IMR-90 (cell line): ENCODE measurements at regions not wholly inside any gene's neighbourhood (a gene's known extent, or its start where the extent isn't known, plus 50 kb on each side); places are given as distances from the start of the nearest gene placed in this dataset.

Experiments
- ATAC-seq: fragments of 200-7000 bp; cut with Tn5 transposase; 2 replicates; pipeline ENCODE4 v1.9.1; 2020; ENCODE audit warnings: low read depth, mild to moderate bottlenecking, moderate library complexity
- BruUV-seq: library from RNA; stranded (reverse); fragments of 400-500 nt; replicated peaks from 2 replicates; lab custom pipeline; 2021; lab: Mats Ljungman, UMichigan
- CTCF ChIA-PET: fragments of 300-600 bp; formaldehyde crosslinking; extraction: SDS; loops from one replicate; lab custom pipeline; 2021; ENCODE audit warnings: antibody characterized with exemption; lab: Yijun Ruan, JAX
- POLR2A ChIA-PET: fragments of 300-600 bp; sonication (Branson Sonifier 250); formaldehyde crosslinking; loops from one replicate; lab custom pipeline; 2022; ENCODE audit warnings: antibody characterized with exemption; ENCODE audit not compliant: unreplicated experiment; lab: Charles Lee
- DNase-seq: peaks from one replicate; pipeline ENCODE4 v3.0.0; 2013
- H2AFZ ChIP-seq: replicated peaks from 2 replicates; pipeline ENCODE3; 2013; ENCODE audit warnings: low read length, mild to moderate bottlenecking; ENCODE audit not compliant: poor library complexity
- H2AK5ac ChIP-seq: 2 replicates; pipeline ENCODE4 v1.6.1; 2013; ENCODE audit warnings: low read depth, low read length, inconsistent platforms
- H2AK9ac ChIP-seq: replicated peaks from 2 replicates; pipeline ENCODE3; 2013; ENCODE audit warnings: mild to moderate bottlenecking, low read depth, low read length, moderate library complexity; ENCODE audit not compliant: poor library complexity
- H2BK120ac ChIP-seq: 2 replicates; pipeline ENCODE4 v1.6.1; 2013; ENCODE audit warnings: low read depth, low read length, inconsistent platforms
- H2BK15ac ChIP-seq: 3 replicates; pipeline ENCODE4 v1.6.1; 2013; ENCODE audit warnings: low read depth, low read length, inconsistent platforms
- H2BK20ac ChIP-seq: 2 replicates; pipeline ENCODE4 v1.6.1; 2013; ENCODE audit warnings: low read depth, mild to moderate bottlenecking, inconsistent platforms, low read length, moderate library complexity
- H2BK5ac ChIP-seq: 2 replicates; pipeline ENCODE4 v1.6.1; 2013; ENCODE audit warnings: mild to moderate bottlenecking, low read depth, low read length, inconsistent platforms; ENCODE audit not compliant: poor library complexity, severe bottlenecking
- H3K14ac ChIP-seq: replicated peaks from 2 replicates; pipeline ENCODE4 v1.6.1; 2013; ENCODE audit warnings: low read depth, low read length, inconsistent platforms
- H3K18ac ChIP-seq: 2 replicates; pipeline ENCODE4 v1.6.1; 2013; ENCODE audit warnings: low read depth, low read length, control low read depth
- H3K23ac ChIP-seq: 2 replicates; pipeline ENCODE4 v1.6.1; 2013; ENCODE audit warnings: low read depth, low read length, inconsistent platforms
- H3K27ac ChIP-seq: 2 replicates; pipeline ENCODE4 v1.5.1; 2013; ENCODE audit warnings: mild to moderate bottlenecking, control low read depth, low read length; ENCODE audit not compliant: insufficient read depth
- H3K27me3 ChIP-seq: 2 replicates; pipeline ENCODE4 v1.6.1; 2013; ENCODE audit warnings: low read length; ENCODE audit not compliant: control insufficient read depth, insufficient read depth
- H3K36me3 ChIP-seq: 2 replicates; pipeline ENCODE4 v1.6.1; 2013; ENCODE audit warnings: low read length, mixed read lengths; ENCODE audit not compliant: control insufficient read depth, insufficient read depth
- H3K4ac ChIP-seq: 2 replicates; pipeline ENCODE4 v1.6.1; 2013; ENCODE audit warnings: low read depth, low read length, inconsistent platforms
- H3K4me1 ChIP-seq: 2 replicates; pipeline ENCODE4 v1.6.1; 2013; ENCODE audit warnings: low read length, mixed read lengths; ENCODE audit not compliant: control insufficient read depth, insufficient read depth
- H3K4me2 ChIP-seq: 2 replicates; pipeline ENCODE4 v1.6.1; 2013; ENCODE audit warnings: low read depth, mild to moderate bottlenecking, control low read depth, low read length, moderate library complexity
- H3K4me3 ChIP-seq: 2 replicates; pipeline ENCODE4 v1.5.1; 2013; ENCODE audit warnings: low read depth, mild to moderate bottlenecking, control low read depth, low read length, moderate library complexity; ENCODE audit not compliant: insufficient read depth
- H3K56ac ChIP-seq: 2 replicates; pipeline ENCODE4 v1.6.1; 2013; ENCODE audit warnings: low read length, inconsistent platforms; ENCODE audit not compliant: insufficient read depth; ENCODE audit errors: extremely low read depth
- H3K79me1 ChIP-seq, 2 experiments: 2 replicates each; pipeline ENCODE4 v1.6.1; 2013; ENCODE audit warnings: low read length in 2 of 2, inconsistent platforms in 1 of 2, low read depth in 1 of 2
- H3K9ac ChIP-seq: 2 replicates; pipeline ENCODE4 v1.6.1; 2013; ENCODE audit warnings: low read depth, low read length, control low read depth
- H3K9me1 ChIP-seq: 2 replicates; pipeline ENCODE4 v1.6.1; 2013; ENCODE audit warnings: low read length, inconsistent platforms; ENCODE audit not compliant: insufficient read depth
- H3K9me3 ChIP-seq: 2 replicates; pipeline ENCODE4 v1.6.1; 2013; ENCODE audit warnings: low read length; ENCODE audit not compliant: control insufficient read depth, insufficient read depth
- H4K20me1 ChIP-seq: 2 replicates; pipeline ENCODE4 v1.6.1; 2013; ENCODE audit warnings: low read length, inconsistent platforms; ENCODE audit not compliant: insufficient read depth
- H4K5ac ChIP-seq: 2 replicates; pipeline ENCODE4 v1.6.1; 2013; ENCODE audit warnings: mild to moderate bottlenecking, low read depth, low read length, control low read depth
- H4K8ac ChIP-seq, 2 experiments: 2 replicates each; pipeline ENCODE4 v1.6.1; 2013; ENCODE audit warnings: low read depth in 2 of 2, low read length in 2 of 2, control low read depth in 1 of 2, inconsistent platforms in 1 of 2
- H4K91ac ChIP-seq: 2 replicates; pipeline ENCODE4 v1.6.1; 2013; ENCODE audit warnings: low read depth, low read length, inconsistent platforms; ENCODE audit not compliant: insufficient read depth
- CEBPB ChIP-seq: IDR thresholded peaks from 2 replicates; pipeline ENCODE4 v1.6.1; 2012; ENCODE audit warnings: low read depth, low read length, improper control_type of control experiment
- CTCF ChIP-seq: conservative IDR thresholded peaks from 2 replicates; pipeline ENCODE4 v1.5.1; 2012; ENCODE audit warnings: mild to moderate bottlenecking, low read depth, low read length, improper control_type of control experiment
- FOS ChIP-seq: fragments of 150-350 bp; IDR thresholded peaks from 2 replicates; pipeline ENCODE4 v1.6.1; 2016; ENCODE audit warnings: low read depth, low read length
- MAFK ChIP-seq: IDR thresholded peaks from 2 replicates; pipeline ENCODE4 v1.6.1; 2012; ENCODE audit warnings: low read depth, low read length, improper control_type of control experiment
- MAZ ChIP-seq: IDR thresholded peaks from 2 replicates; pipeline ENCODE4 v1.6.1; 2012; ENCODE audit warnings: low read depth, mild to moderate bottlenecking, low read length, improper control_type of control experiment, moderate library complexity, borderline replicate concordance
- MXI1 ChIP-seq: IDR thresholded peaks from 2 replicates; pipeline ENCODE4 v1.6.1; 2012; ENCODE audit warnings: low read depth, mild to moderate bottlenecking, low read length, moderate library complexity, borderline replicate concordance
- RAD21 ChIP-seq: IDR thresholded peaks from 2 replicates; pipeline ENCODE4 v1.6.1; 2012; ENCODE audit warnings: low read length, improper control_type of control experiment
- WGBS, 2 experiments: methylation state at CpG; one replicate each; pipeline versions ENCODE4 v1.1.5 to v1.1.7; 2013; ENCODE audit warnings: missing lambda C conversion rate in 2 of 2; ENCODE audit not compliant: insufficient read length in 1 of 2; ENCODE audit errors: extremely low coverage in 2 of 2; 5-methylcytosine and 5-hydroxymethylcytosine counted together
- dilution Hi-C: fragments of 300-500 bp; cut with HindIII; formaldehyde crosslinking; loops from one replicate; pipeline ENCODE4 v1.14.3; 2018; ENCODE audit warnings: low sequenced_read_pairs; ENCODE audit not compliant: unreplicated experiment
- in situ Hi-C: fragments of 300-500 bp; cut with MboI; formaldehyde crosslinking; loops from 3 replicates; pipeline ENCODE4 v1.14.3; 2019; ENCODE audit warnings: low sequenced_read_pairs, inconsistent platforms, mixed read lengths
- intact Hi-C: fragments of 100-400 bp; cut with micrococcal nuclease; formaldehyde crosslinking; loops from 2 replicates; pipeline ENCODE4 v1.10.0; 2022
- TF ChIP-seq, protein P1 (sequence below): fragments of 150-350 bp; IDR thresholded peaks from 2 replicates; pipeline ENCODE4 v1.6.1; 2016; ENCODE audit warnings: low read depth, mild to moderate bottlenecking, low read length, moderate library complexity, borderline replicate concordance

GRCh38 chr22:22111267-22111751 lies 128.7 kb upstream of the TOP3B start:
- H3K27ac ChIP-seq: peak overlapping the region; percentile 50
- intact Hi-C loops: no loop called here

More at GRCh38 chr22:22111267-22111751, 128.7 kb upstream of the TOP3B start:
- peak overlapping the region; percentile 44 for H3K56ac ChIP-seq
- peaks cover 8% of the 10 kb centered on the region; the same call in 1 of the 2 replicates for H3K9me1 ChIP-seq
- ATAC-seq: peak; percentile 88
- H2BK120ac ChIP-seq: peak overlapping the region; percentile 90
- 0 out of 2 replicates have a peak overlapping the region, but pooled peaks have one; percentile 24 for H3K14ac ChIP-seq
- H3K4me1 ChIP-seq: peaks cover 16% of the 10 kb centered on the region
- H4K5ac ChIP-seq: peak overlapping the region; percentile 13; the same call in 1 of the 2 replicates
- no peaks in the 10 kb centered on the region for H4K20me1 ChIP-seq
- 0 out of 2 replicates have a peak overlapping the region, but pooled peaks have one; percentile 26 for H3K23ac ChIP-seq
- CTCF ChIA-PET: interaction anchor here (0.9 to 2.0 kb wide), 10 partner anchors 11 to 110 kb away, joined by 3 to 12 read pairs (median 3); no protein-coding TSS in a partner anchor
- DNase-seq: peak; percentile 95
- POLR2A ChIA-PET: no interaction called here
- H3K18ac ChIP-seq: peak overlapping the region; percentile 34; the same call in 1 of the 2 replicates
- peak overlapping the region; percentile 60; the same call in 1 of the 2 replicates for H2BK20ac ChIP-seq
- no peaks in the 10 kb centered on the region for H3K9me3 ChIP-seq
- H2BK5ac ChIP-seq: peak overlapping the region; percentile 85
- H3K27me3 ChIP-seq: no peaks in the 10 kb centered on the region
- in situ Hi-C loops: no loop called here
- H2AK5ac ChIP-seq: peak overlapping the region; percentile 56; the same call in 1 of the 2 replicates
- dilution Hi-C loops: no loop called here
- no peak overlapping the region for H3K4me3 ChIP-seq
- no peak overlapping the region for H3K9ac ChIP-seq
- BruUV-seq: no TSS peak
- H3K4ac ChIP-seq: peak overlapping the region; percentile 72
- no CpG with 5 or more reads among the region's 4 CpGs for WGBS, 2 experiments
- H2BK15ac ChIP-seq: peak overlapping the region; percentile 55; the same call in 1 of the 3 replicates
- H2AFZ ChIP-seq: peak overlapping the region; percentile 81
- peak overlapping the region; percentile 86 for H2AK9ac ChIP-seq
- H4K91ac ChIP-seq: peak overlapping the region; percentile 82
- TF ChIP-seq RAD21 (no peak; the same call in 1 of the 2 replicates), CEBPB (0 out of 2 replicates have a peak, but pooled peaks have one; percentile 3), CTCF (no peak), MAFK (0 out of 2 replicates have a peak, but pooled peaks have one; percentile 15), FOS (peak; percentile 86), MXI1 (0 out of 2 replicates have a peak, but pooled peaks have one; percentile 42), MAZ (peak; percentile 92)
- TF ChIP-seq, protein P1, sequence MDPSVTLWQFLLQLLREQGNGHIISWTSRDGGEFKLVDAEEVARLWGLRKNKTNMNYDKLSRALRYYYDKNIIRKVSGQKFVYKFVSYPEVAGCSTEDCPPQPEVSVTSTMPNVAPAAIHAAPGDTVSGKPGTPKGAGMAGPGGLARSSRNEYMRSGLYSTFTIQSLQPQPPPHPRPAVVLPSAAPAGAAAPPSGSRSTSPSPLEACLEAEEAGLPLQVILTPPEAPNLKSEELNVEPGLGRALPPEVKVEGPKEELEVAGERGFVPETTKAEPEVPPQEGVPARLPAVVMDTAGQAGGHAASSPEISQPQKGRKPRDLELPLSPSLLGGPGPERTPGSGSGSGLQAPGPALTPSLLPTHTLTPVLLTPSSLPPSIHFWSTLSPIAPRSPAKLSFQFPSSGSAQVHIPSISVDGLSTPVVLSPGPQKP: no peak
- H4K8ac ChIP-seq: peak overlapping the region; percentile 10 to 89; a peak in 3 of 4 replicates
- no peaks in the 10 kb centered on the region for H3K79me1 ChIP-seq
- no peak overlapping the region; the same call in 1 of the 2 replicates for H3K4me2 ChIP-seq
- H3K36me3 ChIP-seq: no peaks in the 10 kb centered on the region
